ENCODE measurements at regions not wholly inside any gene's neighbourhood (a gene's known extent, or its start where the extent isn't known, plus 50 kb on each side); places are given as distances from the start of the nearest gene placed in this dataset.

GRCh38 chr10:78979938-78980337, 88.8 kb upstream of the ZMIZ1 start:
- no peak for TF ChIP-seq RAD21 (IDR thresholded peaks at IDR 0.05; ENCODE audit: low read depth)

- TF ChIP-seq, protein P1, sequence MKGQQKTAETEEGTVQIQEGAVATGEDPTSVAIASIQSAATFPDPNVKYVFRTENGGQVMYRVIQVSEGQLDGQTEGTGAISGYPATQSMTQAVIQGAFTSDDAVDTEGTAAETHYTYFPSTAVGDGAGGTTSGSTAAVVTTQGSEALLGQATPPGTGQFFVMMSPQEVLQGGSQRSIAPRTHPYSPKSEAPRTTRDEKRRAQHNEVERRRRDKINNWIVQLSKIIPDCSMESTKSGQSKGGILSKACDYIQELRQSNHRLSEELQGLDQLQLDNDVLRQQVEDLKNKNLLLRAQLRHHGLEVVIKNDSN (IDR thresholded peaks at IDR 0.05) = no peak
These were observed 88.4 kb upstream of the ZMIZ1 start for GRCh38 chr10:78980354-78980753.

DNA sequence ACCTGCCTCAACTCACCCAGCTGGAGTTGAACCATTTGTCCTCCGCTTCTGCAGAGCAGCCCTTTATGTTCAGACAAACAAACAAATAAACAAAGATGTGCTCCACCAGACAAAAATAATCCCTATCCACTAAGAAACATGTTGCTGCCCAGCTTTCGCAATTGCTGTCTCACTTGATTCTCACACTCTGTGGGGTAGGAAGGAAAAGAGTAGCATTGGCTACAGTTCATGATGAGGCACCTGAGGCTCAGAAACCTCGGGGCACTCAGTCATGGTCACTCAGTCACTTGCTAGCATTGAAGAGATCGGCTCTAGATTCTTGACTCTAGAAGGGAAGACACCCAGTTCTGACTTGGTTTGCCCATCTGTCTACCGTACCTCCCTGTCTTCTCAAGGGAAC, 88.0 kb upstream of the ZMIZ1 start:
- TF ChIP-seq TEAD4 (IDR thresholded peaks at IDR 0.05) (no peak), CEBPB (IDR thresholded peaks at IDR 0.05) (peak; percentile 79; the same call in 1 of the 2 replicates)

DNA sequence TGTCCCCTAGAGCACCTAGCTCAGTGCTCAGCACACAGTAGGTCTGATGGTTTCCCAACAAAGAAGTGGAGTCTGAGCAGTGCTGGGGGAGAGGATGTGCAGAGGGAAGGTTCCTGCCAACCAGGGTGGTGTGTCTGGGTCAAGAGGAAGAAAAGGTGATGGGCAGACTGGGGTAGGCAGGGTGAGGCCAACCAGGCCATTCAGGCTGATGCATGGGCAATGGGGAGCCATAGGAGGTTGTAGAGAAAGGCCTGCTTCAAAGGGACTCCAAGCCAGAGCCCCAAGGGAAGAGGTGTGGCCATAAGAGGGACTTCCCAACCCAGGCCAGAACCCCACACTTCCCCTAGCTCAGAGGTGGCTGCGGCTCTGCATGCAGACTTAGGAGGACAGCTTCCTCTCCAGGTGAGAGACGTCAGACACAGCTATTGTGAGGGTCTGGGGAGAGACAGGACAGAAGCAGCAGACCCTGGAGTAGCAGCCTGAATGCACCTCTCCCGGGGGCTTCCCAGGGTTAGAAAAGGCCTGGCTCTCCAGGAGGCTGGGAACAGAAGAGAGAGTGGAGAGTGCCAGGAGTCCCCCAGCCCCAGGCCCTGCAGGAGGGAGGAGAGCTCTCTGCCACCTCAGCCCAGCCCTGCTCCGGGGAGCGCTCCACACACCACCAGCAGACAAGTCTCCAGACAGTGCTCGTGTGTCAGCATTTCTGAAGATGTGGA, 87.4 kb upstream of the ZMIZ1 start:
- TF ChIP-seq RAD21 (IDR thresholded peaks at IDR 0.05; ENCODE audit: low read depth) (no peak), NFIC (IDR thresholded peaks at IDR 0.05) (no peak), FOXM1 (IDR thresholded peaks at IDR 0.05; ENCODE audit: borderline replicate concordance, low read depth) (no peak), TCF12 (IDR thresholded peaks at IDR 0.05; ENCODE audit: low read depth) (no peak), ZBTB7A (IDR thresholded peaks at IDR 0.05; ENCODE audit: low read depth) (no peak), REST (IDR thresholded peaks at IDR 0.05; ENCODE audit: low read depth) (no peak), CREB1 (IDR thresholded peaks at IDR 0.05; ENCODE audit: low read depth) (no peak), EP300 (IDR thresholded peaks at IDR 0.05; ENCODE audit: borderline replicate concordance) (no peak), TAF1 (IDR thresholded peaks at IDR 0.05; ENCODE audit: low read depth) (no peak), TEAD4 (IDR thresholded peaks at IDR 0.05) (no peak), CEBPB (IDR thresholded peaks at IDR 0.05) (no peak), YY1 (IDR thresholded peaks at IDR 0.05; ENCODE audit: low read depth) (no peak), EGR1 (IDR thresholded peaks at IDR 0.05) (no peak)
- TF ChIP-seq, protein P2, sequence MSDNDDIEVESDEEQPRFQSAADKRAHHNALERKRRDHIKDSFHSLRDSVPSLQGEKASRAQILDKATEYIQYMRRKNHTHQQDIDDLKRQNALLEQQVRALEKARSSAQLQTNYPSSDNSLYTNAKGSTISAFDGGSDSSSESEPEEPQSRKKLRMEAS (IDR thresholded peaks at IDR 0.05) = no peak
- TF ChIP-seq, protein P1 (IDR thresholded peaks at IDR 0.05) = no peak

DNA sequence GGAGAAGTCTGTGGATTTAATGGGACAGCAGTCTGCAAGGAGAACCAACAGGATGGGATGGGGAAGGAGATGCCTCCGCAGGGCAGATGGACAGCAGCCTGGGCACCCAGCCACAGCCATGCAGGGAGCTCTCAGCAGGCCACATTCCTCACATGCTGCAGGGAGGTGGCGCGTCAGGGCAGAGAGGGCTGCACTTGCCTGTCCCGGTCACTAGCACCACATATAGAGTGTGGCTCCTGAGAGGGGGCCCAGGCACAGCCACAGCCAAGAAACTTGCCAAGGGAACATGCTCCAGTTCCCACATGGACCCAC, 86.8 kb upstream of the ZMIZ1 start:
- TF ChIP-seq TCF12 (IDR thresholded peaks at IDR 0.05; ENCODE audit: low read depth) (peak; percentile 90), EP300 (IDR thresholded peaks at IDR 0.05; ENCODE audit: borderline replicate concordance) (peak; percentile 86), CREB1 (IDR thresholded peaks at IDR 0.05; ENCODE audit: low read depth) (no peak), REST (IDR thresholded peaks at IDR 0.05; ENCODE audit: low read depth) (peak; percentile 67), YY1 (IDR thresholded peaks at IDR 0.05; ENCODE audit: low read depth) (peak; percentile 65), ZBTB7A (IDR thresholded peaks at IDR 0.05; ENCODE audit: low read depth) (no peak), TAF1 (IDR thresholded peaks at IDR 0.05; ENCODE audit: low read depth) (no peak), RAD21 (IDR thresholded peaks at IDR 0.05; ENCODE audit: low read depth) (peak; percentile 46; the same call in 1 of the 2 replicates), NFIC (IDR thresholded peaks at IDR 0.05) (peak; percentile 98), TEAD4 (IDR thresholded peaks at IDR 0.05) (peak; percentile 99)
- TF ChIP-seq, protein P1 (IDR thresholded peaks at IDR 0.05) = peak; percentile 59
- TF ChIP-seq, protein P2 (IDR thresholded peaks at IDR 0.05) = peak; percentile 90

DNA sequence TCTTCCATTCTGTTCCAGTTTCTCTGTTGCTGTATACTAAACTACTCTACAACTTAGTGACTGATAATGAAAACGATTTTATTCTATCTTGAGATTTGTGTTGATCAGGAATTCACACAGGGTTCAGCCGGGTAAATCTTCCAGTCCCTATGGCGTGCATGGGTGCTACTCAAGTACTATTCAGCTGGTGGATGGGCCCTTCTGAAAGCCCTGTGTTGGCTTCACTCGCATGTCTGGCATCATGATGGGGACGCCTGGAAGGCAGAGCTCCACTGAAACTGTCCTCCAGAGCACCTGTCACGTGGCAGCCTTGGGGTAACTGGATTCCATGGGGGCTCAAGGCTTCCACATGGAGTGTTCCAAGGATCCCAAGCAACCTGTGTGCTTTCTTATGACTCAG, 86.0 kb upstream of the ZMIZ1 start:
- TF ChIP-seq NFIC (IDR thresholded peaks at IDR 0.05) (no peak), FOXM1 (IDR thresholded peaks at IDR 0.05; ENCODE audit: borderline replicate concordance, low read depth) (no peak), REST (IDR thresholded peaks at IDR 0.05; ENCODE audit: low read depth) (no peak), EP300 (IDR thresholded peaks at IDR 0.05; ENCODE audit: borderline replicate concordance) (no peak), ZBTB7A (IDR thresholded peaks at IDR 0.05; ENCODE audit: low read depth) (no peak), RAD21 (IDR thresholded peaks at IDR 0.05; ENCODE audit: low read depth) (no peak), CEBPB (IDR thresholded peaks at IDR 0.05) (no peak), TCF12 (IDR thresholded peaks at IDR 0.05; ENCODE audit: low read depth) (no peak), CREB1 (IDR thresholded peaks at IDR 0.05; ENCODE audit: low read depth) (no peak), EGR1 (IDR thresholded peaks at IDR 0.05) (no peak)
- TF ChIP-seq, protein P1 (IDR thresholded peaks at IDR 0.05) = no peak
- TF ChIP-seq, protein P2 (IDR thresholded peaks at IDR 0.05) = no peak

Data from Ishikawa (cell line).